GM18519 (cell line): ENCODE measurements at regions not wholly inside any gene's neighbourhood (a gene's known extent, or its start where the extent isn't known, plus 50 kb on each side); places are given as distances from the start of the nearest gene placed in this dataset.
A peak's percentile ranks its signal among the peaks of the same experiment; 100 is the strongest.

Source experiments
- ATAC-seq: cut with Tn5 transposase; IDR thresholded peaks from one replicate; pipeline ENCODE4 v1.9.1; 2021; ENCODE audit warnings: mild to moderate bottlenecking, moderate library complexity; ENCODE audit not compliant: unreplicated experiment, low FRiP score

- ATAC-seq: no peak
Observed at GRCh38 chr9:107431461-107431860, 58.1 kb downstream of the KLF4 start.

GRCh38 chr9:107430071-107430470, 59.5 kb downstream of the KLF4 start:
- ATAC-seq: no peak

GRCh38 chr9:107426126-107426525, 63.4 kb downstream of the KLF4 start:
- ATAC-seq: no peak

- ATAC-seq: peak; percentile 81
Observed at GRCh38 chr9:107425101-107426025, 64.2 kb downstream of the KLF4 start.

GRCh38 chr9:107423540-107423939, 66.0 kb downstream of the KLF4 start:
- ATAC-seq: no peak

GRCh38 chr9:107422189-107423185, 67.1 kb downstream of the KLF4 start:
- peak; percentile 58 for ATAC-seq

GRCh38 chr9:107410420-107410819, 79.1 kb downstream of the KLF4 start:
- ATAC-seq: no peak

GRCh38 chr9:107409581-107410389, 79.8 kb downstream of the KLF4 start:
- no peak for ATAC-seq

- no peak for ATAC-seq
Observed at GRCh38 chr9:107407675-107408074, 81.9 kb downstream of the KLF4 start.

GRCh38 chr9:107405511-107405910, 84.1 kb downstream of the KLF4 start:
- ATAC-seq: no peak

GRCh38 chr9:107404736-107405135, 84.8 kb downstream of the KLF4 start:
- no peak for ATAC-seq

- ATAC-seq: no peak
Observed at GRCh38 chr9:107404161-107404560, 85.4 kb downstream of the KLF4 start.

GRCh38 chr9:107397076-107398044, 92.2 kb downstream of the KLF4 start:
- no peak for ATAC-seq

- ATAC-seq: no peak
Observed at GRCh38 chr9:107394264-107394663, 95.3 kb downstream of the KLF4 start.

GRCh38 chr9:107390778-107391177, 98.8 kb downstream of the KLF4 start:
- no peak for ATAC-seq

- no peak for ATAC-seq
Observed at GRCh38 chr9:107390279-107390678, 99.3 kb downstream of the KLF4 start.

GRCh38 chr9:107389617-107390071, 99.9 kb downstream of the KLF4 start:
- ATAC-seq: no peak

GRCh38 chr9:107388890-107389289, 100.7 kb downstream of the KLF4 start:
- ATAC-seq: no peak

GRCh38 chr9:107387409-107387808, 102.2 kb downstream of the KLF4 start:
- no peak for ATAC-seq
